Gastrocnemius medialis (tissue), 4 donors: ENCODE measurements at regions not wholly inside any gene's neighbourhood (a gene's known extent, or its start where the extent isn't known, plus 50 kb on each side); places are given as distances from the start of the nearest gene placed in this dataset.

Experiments
- POLR2A ChIP-seq, 2 donors: fragments of 450-650 bp; IDR thresholded peaks; one replicate each; pipeline ENCODE4 v1.6.1; 2017; ENCODE audit warnings: antibody characterized with exemption in 2 of 2, mild to moderate bottlenecking in 2 of 2, moderate library complexity in 2 of 2
- TF ChIP-seq, protein P1 (sequence below), 5 experiments: fragments of 450-650 bp in 3 of 5; fragments of 200-600 bp in 2 of 5; sonication (generic) in 2 of 5; IDR thresholded peaks in 4 of 5; conservative IDR thresholded peaks in 1 of 5; 1 replicate in 4 of 5; 2 replicates in 1 of 5; pipeline ENCODE4 v1.5.1; 2016 to 2019; ENCODE audit warnings: antibody characterized with exemption in 5 of 5, mild to moderate bottlenecking in 3 of 5, moderate library complexity in 3 of 5

DNA sequence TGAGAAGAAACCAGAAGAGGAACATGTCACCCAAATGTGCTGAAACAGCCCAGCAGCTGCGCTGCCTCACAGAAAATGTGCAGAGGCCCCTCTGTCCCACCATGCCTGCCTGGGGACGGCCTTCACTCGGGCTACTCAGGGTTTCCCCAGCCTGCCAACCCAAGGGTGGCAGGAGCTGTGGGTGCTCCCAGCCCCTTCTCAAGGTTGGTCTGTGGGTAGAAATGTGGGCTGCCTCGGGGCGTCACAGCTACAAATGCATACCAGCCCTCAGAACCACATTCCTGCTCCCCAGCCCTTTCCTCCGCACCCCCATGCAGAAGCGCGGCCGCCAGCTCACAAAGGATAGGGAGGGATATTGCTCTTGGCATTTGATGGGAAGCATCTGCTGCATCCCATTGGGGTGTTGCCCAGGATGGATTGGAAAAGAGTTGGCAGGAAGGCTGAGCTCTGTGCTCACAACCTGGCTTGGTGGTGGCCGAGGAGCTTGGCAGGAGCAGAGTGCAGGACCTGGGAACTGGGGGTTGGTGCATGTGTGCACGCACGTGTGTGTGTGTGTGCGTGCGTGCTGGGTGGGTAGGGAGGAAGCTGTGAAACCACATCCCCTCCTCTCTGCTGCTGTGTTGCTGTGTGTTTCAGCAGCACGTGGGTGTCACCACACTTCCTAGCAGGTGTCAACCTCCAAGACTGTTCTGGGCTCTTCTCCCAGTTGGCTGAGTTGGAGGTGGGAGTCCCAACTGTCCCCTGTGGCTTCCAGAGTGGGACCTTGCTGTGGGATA, 304.4 kb downstream of the SEC14L1 start:
- TF ChIP-seq, protein P1, sequence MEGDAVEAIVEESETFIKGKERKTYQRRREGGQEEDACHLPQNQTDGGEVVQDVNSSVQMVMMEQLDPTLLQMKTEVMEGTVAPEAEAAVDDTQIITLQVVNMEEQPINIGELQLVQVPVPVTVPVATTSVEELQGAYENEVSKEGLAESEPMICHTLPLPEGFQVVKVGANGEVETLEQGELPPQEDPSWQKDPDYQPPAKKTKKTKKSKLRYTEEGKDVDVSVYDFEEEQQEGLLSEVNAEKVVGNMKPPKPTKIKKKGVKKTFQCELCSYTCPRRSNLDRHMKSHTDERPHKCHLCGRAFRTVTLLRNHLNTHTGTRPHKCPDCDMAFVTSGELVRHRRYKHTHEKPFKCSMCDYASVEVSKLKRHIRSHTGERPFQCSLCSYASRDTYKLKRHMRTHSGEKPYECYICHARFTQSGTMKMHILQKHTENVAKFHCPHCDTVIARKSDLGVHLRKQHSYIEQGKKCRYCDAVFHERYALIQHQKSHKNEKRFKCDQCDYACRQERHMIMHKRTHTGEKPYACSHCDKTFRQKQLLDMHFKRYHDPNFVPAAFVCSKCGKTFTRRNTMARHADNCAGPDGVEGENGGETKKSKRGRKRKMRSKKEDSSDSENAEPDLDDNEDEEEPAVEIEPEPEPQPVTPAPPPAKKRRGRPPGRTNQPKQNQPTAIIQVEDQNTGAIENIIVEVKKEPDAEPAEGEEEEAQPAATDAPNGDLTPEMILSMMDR (IDR thresholded peaks at IDR 0.05 in 4 of 5, conservative IDR thresholded peaks at IDR 0.05 in 1 of 5), result no peak
- TF ChIP-seq POLR2A (IDR thresholded peaks at IDR 0.05), result no peak
